GM11168 (cell line): ENCODE measurements at regions not wholly inside any gene's neighbourhood (a gene's known extent, or its start where the extent isn't known, plus 50 kb on each side); places are given as distances from the start of the nearest gene placed in this dataset.

Experiments used
- in situ Hi-C: fragments of 300-500 bp; cut with MboI; formaldehyde crosslinking; loops from one replicate; pipeline ENCODE4 v1.12.0; 2022; ENCODE audit warnings: low sequenced_read_pairs; ENCODE audit not compliant: unreplicated experiment

DNA sequence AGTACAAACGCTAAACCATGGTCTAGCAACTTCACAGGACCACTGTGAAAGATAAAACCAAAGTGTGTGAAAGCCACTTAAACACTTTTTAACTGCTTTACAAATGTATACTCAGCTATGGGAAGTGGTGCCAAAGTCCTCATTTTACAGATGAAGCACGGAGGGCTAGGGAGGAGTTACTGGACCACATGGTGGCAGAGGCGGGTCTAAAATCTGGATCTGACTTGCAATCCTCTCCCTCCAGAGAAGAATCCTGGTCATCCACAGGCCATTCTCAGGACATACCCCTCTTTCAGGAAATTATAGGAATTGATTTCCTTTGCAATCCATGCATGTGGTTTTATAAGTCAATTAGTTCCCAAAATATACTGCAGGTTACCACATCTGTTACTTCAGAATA, 84.6 kb upstream of the GYPC start:
- in situ Hi-C loops, result no loop called here

DNA sequence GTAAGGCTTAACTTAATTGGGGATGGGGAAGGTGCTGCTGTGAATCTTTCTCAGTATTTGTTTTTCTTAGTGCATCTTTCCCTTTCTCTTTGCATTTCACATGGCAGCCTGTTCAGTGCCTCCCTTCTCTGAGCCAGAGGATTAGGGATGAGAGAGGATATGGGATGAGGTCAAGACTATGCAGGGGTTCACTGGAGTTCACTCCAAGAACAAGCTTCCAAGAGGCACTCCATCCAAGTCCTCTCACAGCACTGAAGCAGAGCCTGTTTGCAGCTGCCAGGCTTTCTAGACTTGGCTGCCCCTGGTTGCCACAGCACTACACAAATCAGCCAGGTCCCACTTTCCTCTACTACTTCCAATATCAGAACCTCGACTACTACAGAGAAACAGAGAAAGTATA, 80.3 kb upstream of the GYPC start:
- in situ Hi-C loops, result no loop called here

DNA sequence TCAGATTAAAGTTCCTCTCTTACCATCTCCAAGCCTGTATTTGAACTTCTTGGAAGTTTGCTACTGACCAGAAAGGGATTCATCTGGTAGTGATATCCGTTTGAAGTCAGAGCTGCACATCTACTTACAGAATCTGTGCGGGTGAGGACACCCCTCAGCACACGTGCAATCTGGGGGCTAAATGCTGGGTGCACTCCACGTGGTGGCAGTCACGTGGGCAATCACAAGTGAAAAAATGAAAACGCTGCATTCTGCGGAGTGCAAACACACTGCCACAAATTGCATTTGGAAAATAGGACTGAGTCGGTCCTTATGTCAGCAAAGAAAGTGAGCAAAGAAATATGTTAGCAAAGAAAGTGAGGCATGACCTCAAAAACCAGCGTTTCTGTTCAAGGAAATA, 76.1 kb upstream of the GYPC start:
- in situ Hi-C loops, result no loop called here

DNA sequence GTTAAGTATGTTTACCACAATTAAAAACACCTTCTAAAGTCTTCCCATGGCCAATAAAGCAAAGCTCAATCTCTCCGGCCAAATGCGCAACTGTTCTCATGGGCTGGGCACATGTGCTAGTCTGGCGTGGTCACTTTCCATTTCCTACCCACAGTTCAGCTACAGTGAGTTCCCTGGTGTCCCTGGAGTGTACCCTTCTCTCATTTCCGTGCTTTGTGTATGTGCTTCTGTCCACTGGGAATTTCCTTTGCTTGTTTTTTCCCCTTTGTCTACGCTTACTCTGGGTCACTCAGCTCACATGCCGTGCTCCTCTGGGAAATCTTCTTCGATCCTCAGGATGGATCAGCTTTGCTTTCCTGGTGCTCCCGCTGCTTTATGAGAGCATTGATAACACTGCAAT, 69.6 kb upstream of the GYPC start:
- in situ Hi-C loops, result no loop called here

DNA sequence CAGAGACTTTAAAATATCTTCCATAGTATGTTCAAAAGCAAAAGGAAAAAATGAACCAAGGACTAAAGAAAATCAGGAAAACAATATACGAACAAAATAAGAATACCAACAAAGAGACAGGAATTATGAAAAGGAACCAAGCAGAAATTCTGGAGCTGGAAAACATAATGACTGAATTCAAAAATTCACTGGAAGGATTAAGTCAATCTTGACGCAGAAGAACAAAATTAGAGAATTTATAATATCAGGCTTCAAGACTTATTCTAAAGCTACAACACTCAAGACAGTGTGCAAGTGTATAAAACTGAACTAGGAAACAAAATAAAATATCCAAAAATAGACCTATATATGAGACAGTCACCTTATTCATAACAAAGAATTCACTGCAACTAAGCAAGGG, 56.9 kb upstream of the GYPC start:
- in situ Hi-C loops, result no loop called here

DNA sequence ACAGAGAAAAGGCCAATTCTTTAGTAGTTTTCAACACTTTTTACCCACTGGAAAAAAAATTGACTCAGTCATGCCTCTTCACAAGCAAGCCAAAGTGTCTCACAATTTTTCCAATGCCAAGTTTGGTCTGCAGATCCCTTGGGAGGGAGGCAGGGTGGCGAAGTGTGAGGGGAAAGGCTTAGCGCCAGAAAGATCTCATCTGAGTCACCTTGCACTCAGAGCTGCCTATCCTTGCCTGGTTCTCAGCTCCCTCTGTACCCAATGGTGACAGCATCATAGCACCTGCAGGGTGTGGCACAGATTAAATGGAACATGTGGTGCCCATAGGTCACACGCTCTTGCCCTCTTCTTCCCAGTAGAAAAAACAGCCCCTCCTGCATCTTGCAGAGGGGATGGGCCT, 55.2 kb upstream of the GYPC start:
- in situ Hi-C loops, result no loop called here

DNA sequence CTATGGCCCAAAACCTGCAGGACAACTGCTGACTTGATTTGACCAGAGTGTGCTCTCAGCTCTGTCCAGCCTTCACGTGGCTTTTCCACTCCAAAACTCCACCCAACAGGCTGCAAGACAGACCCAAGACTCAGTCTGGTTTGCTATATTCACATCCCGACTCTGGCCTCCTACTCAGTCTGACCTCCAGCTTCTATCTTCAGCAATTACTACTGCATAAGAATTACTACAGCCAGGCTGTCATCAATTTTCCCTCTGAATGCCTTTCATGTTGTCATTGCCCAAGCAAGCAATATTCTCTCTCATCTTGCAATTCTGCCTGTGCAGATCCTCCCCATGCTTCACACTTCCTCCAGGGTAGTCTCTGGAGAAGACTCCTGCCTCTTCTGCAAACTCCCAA, 53.6 kb upstream of the GYPC start:
- in situ Hi-C loops, result no loop called here
